OCI-LY7 (cell line): ENCODE measurements at regions not wholly inside any gene's neighbourhood (a gene's known extent, or its start where the extent isn't known, plus 50 kb on each side); places are given as distances from the start of the nearest gene placed in this dataset.

Source experiments
- EZH2phosphoT487 ChIP-seq: fragments of 200-600 bp; sonication (generic); IDR thresholded peaks from 2 replicates; pipeline ENCODE4 v1.6.1; 2018; ENCODE audit warnings: low read depth, borderline replicate concordance, mild to moderate bottlenecking, mixed run types, antibody characterized with exemption, low read length, moderate library complexity, mixed read lengths
- TF ChIP-seq, protein P1 (sequence below): fragments of 200-600 bp; sonication (generic); conservative IDR thresholded peaks from 2 replicates; pipeline ENCODE4 v1.5.1; 2014; ENCODE audit warnings: mild to moderate bottlenecking, antibody characterized with exemption, low read length, moderate library complexity, mixed read lengths

DNA sequence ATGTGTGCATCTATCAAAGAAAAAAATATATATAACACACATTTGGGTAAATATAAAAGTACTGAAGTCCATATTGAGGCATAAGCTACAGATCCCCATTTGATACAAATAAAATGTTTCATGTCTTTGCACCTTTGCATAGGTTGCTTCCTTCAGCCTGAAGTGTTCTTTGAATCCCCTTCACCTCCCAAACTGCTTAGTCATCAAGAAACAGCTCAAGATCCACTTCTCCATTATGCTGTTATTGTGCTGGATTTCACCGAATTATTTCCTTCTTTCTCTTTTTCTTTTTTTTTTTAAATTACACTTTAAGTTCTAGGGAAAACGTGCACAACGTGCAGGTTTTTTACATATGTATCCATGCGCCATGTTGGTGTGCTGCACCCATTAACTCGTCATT, 419.1 kb downstream of the ENC1 start:
- TF ChIP-seq, protein P1, sequence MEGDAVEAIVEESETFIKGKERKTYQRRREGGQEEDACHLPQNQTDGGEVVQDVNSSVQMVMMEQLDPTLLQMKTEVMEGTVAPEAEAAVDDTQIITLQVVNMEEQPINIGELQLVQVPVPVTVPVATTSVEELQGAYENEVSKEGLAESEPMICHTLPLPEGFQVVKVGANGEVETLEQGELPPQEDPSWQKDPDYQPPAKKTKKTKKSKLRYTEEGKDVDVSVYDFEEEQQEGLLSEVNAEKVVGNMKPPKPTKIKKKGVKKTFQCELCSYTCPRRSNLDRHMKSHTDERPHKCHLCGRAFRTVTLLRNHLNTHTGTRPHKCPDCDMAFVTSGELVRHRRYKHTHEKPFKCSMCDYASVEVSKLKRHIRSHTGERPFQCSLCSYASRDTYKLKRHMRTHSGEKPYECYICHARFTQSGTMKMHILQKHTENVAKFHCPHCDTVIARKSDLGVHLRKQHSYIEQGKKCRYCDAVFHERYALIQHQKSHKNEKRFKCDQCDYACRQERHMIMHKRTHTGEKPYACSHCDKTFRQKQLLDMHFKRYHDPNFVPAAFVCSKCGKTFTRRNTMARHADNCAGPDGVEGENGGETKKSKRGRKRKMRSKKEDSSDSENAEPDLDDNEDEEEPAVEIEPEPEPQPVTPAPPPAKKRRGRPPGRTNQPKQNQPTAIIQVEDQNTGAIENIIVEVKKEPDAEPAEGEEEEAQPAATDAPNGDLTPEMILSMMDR: no peak
- TF ChIP-seq EZH2phosphoT487: no peak
